H1 (cell line): ENCODE measurements at regions not wholly inside any gene's neighbourhood (a gene's known extent, or its start where the extent isn't known, plus 50 kb on each side); places are given as distances from the start of the nearest gene placed in this dataset.

Source experiments
- CTCF ChIA-PET: fragments of 300-600 bp; sonication (Branson Sonifier 250); formaldehyde crosslinking; loops from one replicate; lab custom pipeline; 2021; ENCODE audit not compliant: partially characterized antibody; lab: Charles Lee
- POLR2A ChIA-PET: fragments of 300-600 bp; sonication (Branson Sonifier 250); formaldehyde crosslinking; loops from one replicate; lab custom pipeline; 2021; ENCODE audit warnings: inconsistent platforms; ENCODE audit not compliant: partially characterized antibody; lab: Charles Lee
- DNase-seq, 2 experiments: peaks; one replicate each; pipeline versions ENCODE4 v3.0.0 to v3.0.0-alpha.2; 2010 to 2022; ENCODE audit warnings: low spot score in 2 of 2, low read depth in 1 of 2, mixed read lengths in 1 of 2
- FAIRE-seq: peaks from 2 replicates; lab custom pipeline; 2011; peaks lifted over from hg19 to GRCh38; lab: Jason Lieb, UNC
- H2AFZ ChIP-seq: 2 replicates; pipeline ENCODE4 v1.8.1; 2012; ENCODE audit warnings: low read length, inconsistent platforms
- H2AK5ac ChIP-seq: 2 replicates; pipeline ENCODE4 v1.6.1; 2013; ENCODE audit warnings: low read depth, low read length
- H2BK120ac ChIP-seq: replicated peaks from 2 replicates; pipeline ENCODE3; 2013; ENCODE audit warnings: low read depth, low read length, inconsistent platforms
- H2BK12ac ChIP-seq: 2 replicates; pipeline ENCODE4 v1.6.1; 2013; ENCODE audit warnings: low read depth, low read length
- H2BK15ac ChIP-seq: 2 replicates; pipeline ENCODE4 v1.6.1; 2013; ENCODE audit warnings: low read length
- H2BK20ac ChIP-seq: 2 replicates; pipeline ENCODE4 v1.6.1; 2013; ENCODE audit warnings: low read length
- H2BK5ac ChIP-seq: 2 replicates; pipeline ENCODE4 v1.6.1; 2013; ENCODE audit warnings: low read depth, low read length
- H3K14ac ChIP-seq: 2 replicates; pipeline ENCODE4 v1.6.1; 2013; ENCODE audit warnings: inconsistent platforms; ENCODE audit not compliant: insufficient read length
- H3K18ac ChIP-seq: 2 replicates; pipeline ENCODE4 v1.6.1; 2013; ENCODE audit warnings: low read length; ENCODE audit errors: extremely low read depth
- H3K23ac ChIP-seq: 2 replicates; pipeline ENCODE4 v1.6.1; 2013; ENCODE audit warnings: inconsistent platforms; ENCODE audit not compliant: insufficient read length
- H3K23me2 ChIP-seq: 2 replicates; pipeline ENCODE4 v1.6.1; 2013; ENCODE audit warnings: low read depth, low read length
- H3K27ac ChIP-seq: 2 replicates; pipeline ENCODE4 v1.6.1; 2011; ENCODE audit warnings: low read depth, low read length, inconsistent platforms
- H3K27me3 ChIP-seq, 4 experiments: replicated peaks in 1 of 4; 1 replicate in 1 of 4; 2 replicates in 3 of 4; pipeline versions ENCODE4 v1.6.1 to v1.8.1; 2011 to 2013; ENCODE audit warnings: low read length in 3 of 4, mild to moderate bottlenecking in 3 of 4, inconsistent platforms in 2 of 4, mixed read lengths in 2 of 4, moderate library complexity in 1 of 4; ENCODE audit not compliant: control insufficient read depth in 3 of 4, insufficient read depth in 3 of 4; ENCODE audit errors: extremely low read depth in 1 of 4
- H3K36me3 ChIP-seq, 4 experiments: 2 replicates each; pipeline versions ENCODE4 v1.6.1 to v1.8.1; 2011 to 2013; ENCODE audit warnings: mild to moderate bottlenecking in 4 of 4, low read length in 3 of 4, moderate library complexity in 2 of 4, control low read depth in 1 of 4, inconsistent platforms in 1 of 4; ENCODE audit not compliant: insufficient read depth in 4 of 4, control insufficient read depth in 2 of 4
- H3K4ac ChIP-seq: replicated peaks from 2 replicates; pipeline ENCODE3; 2013; ENCODE audit warnings: low read length, low read depth, mixed read lengths, inconsistent platforms; ENCODE audit not compliant: insufficient read length
- H3K4me1 ChIP-seq, 4 experiments: replicated peaks in 1 of 4; 1 replicate in 1 of 4; 2 replicates in 3 of 4; pipeline versions ENCODE4 v1.6.1 to v1.8.1; 2011 to 2013; ENCODE audit warnings: low read length in 3 of 4, inconsistent platforms in 2 of 4, mixed read lengths in 1 of 4; ENCODE audit not compliant: insufficient read depth in 4 of 4, control insufficient read depth in 3 of 4
- H3K4me2 ChIP-seq, 2 experiments: 2 replicates each; pipeline versions ENCODE4 v1.6.1 to v1.8.1; 2011 to 2013; ENCODE audit warnings: low read depth in 2 of 2, low read length in 2 of 2, control low read depth in 1 of 2, inconsistent platforms in 1 of 2, mild to moderate bottlenecking in 1 of 2; ENCODE audit not compliant: insufficient read depth in 1 of 2
- H3K4me3 ChIP-seq, 4 experiments: fragments of 200-600, 300-600 bp in 1 of 4; sonication (generic), shearing (Covaris generic), sonication (Bioruptor Twin) in 1 of 4; 2 replicates each; pipeline versions ENCODE4 v1.5.1 to v1.8.1; 2011 to 2016; ENCODE audit warnings: low read length in 4 of 4, low read depth in 3 of 4, control low read depth in 2 of 4, inconsistent platforms in 2 of 4, mild to moderate bottlenecking in 2 of 4, mixed read lengths in 1 of 4, moderate library complexity in 1 of 4; ENCODE audit not compliant: insufficient read depth in 2 of 4; ENCODE audit errors: extremely low read depth in 1 of 4
- H3K56ac ChIP-seq: replicated peaks from 2 replicates; pipeline ENCODE3; 2013; ENCODE audit warnings: low read depth, mild to moderate bottlenecking, mixed read lengths, low read length, inconsistent platforms; ENCODE audit not compliant: insufficient read length
- H3K79me1 ChIP-seq: 2 replicates; pipeline ENCODE4 v1.6.1; 2013; ENCODE audit warnings: low read depth, low read length, control low read depth
- H3K79me2 ChIP-seq, 2 experiments: 2 replicates each; pipeline versions ENCODE4 v1.6.1 to v1.8.1; 2012 to 2013; ENCODE audit warnings: low read length in 2 of 2, mild to moderate bottlenecking in 2 of 2, inconsistent platforms in 1 of 2; ENCODE audit not compliant: insufficient read depth in 2 of 2, control insufficient read depth in 1 of 2
- H3K9ac ChIP-seq, 4 experiments: replicated peaks in 1 of 4; 1 replicate in 1 of 4; 2 replicates in 3 of 4; pipeline versions ENCODE4 v1.6.1 to v1.8.1; 2011 to 2013; ENCODE audit warnings: low read depth in 3 of 4, low read length in 3 of 4, control low read depth in 2 of 4, mild to moderate bottlenecking in 2 of 4, moderate library complexity in 2 of 4, inconsistent platforms in 1 of 4; ENCODE audit errors: extremely low read depth in 1 of 4
- H3K9me3 ChIP-seq, 2 experiments: 2 replicates each; pipeline versions ENCODE4 v1.6.1 to v1.8.1; 2012 to 2013; ENCODE audit warnings: mild to moderate bottlenecking in 2 of 2, moderate library complexity in 2 of 2, control low read depth in 1 of 2, inconsistent platforms in 1 of 2, low read depth in 1 of 2, low read length in 1 of 2, mixed read lengths in 1 of 2; ENCODE audit not compliant: insufficient read depth in 2 of 2
- H4K20me1 ChIP-seq, 2 experiments: replicated peaks in 1 of 2; 2 replicates each; pipeline versions ENCODE3 to v1.8.1; 2011 to 2013; ENCODE audit warnings: inconsistent platforms in 2 of 2, low read length in 2 of 2, mild to moderate bottlenecking in 1 of 2; ENCODE audit not compliant: insufficient read depth in 2 of 2, control insufficient read depth in 1 of 2
- H4K5ac ChIP-seq: 2 replicates; pipeline ENCODE4 v1.6.1; 2013; ENCODE audit warnings: low read length, low read depth, mixed read lengths, inconsistent platforms; ENCODE audit not compliant: insufficient read length
- H4K8ac ChIP-seq: 2 replicates; pipeline ENCODE4 v1.8.0; 2013; ENCODE audit warnings: mild to moderate bottlenecking, moderate library complexity, low read length, inconsistent platforms; ENCODE audit not compliant: insufficient read depth; ENCODE audit errors: extremely low read depth
- H4K91ac ChIP-seq: replicated peaks from 2 replicates; pipeline ENCODE3; 2013; ENCODE audit warnings: low read length, mixed read lengths, inconsistent platforms; ENCODE audit not compliant: insufficient read length
- RAD21 ChIP-seq, 2 experiments: IDR thresholded peaks in 1 of 2; conservative IDR thresholded peaks in 1 of 2; 2 replicates each; pipeline ENCODE4 v1.6.1; 2011; ENCODE audit warnings: low read depth in 2 of 2, low read length in 2 of 2, improper control_type of control experiment in 1 of 2, inconsistent platforms in 1 of 2, mild to moderate bottlenecking in 1 of 2, moderate library complexity in 1 of 2
- YY1 ChIP-seq: IDR thresholded peaks from 2 replicates; pipeline ENCODE4 v1.6.1; 2011; ENCODE audit warnings: low read depth, mild to moderate bottlenecking, low read length
- WGBS, 2 experiments: shearing (Covaris generic) in 1 of 2; methylation state at CpG; one replicate each; pipeline versions ENCODE4 v1.1.6 to v1.1.7; 2013 to 2015; ENCODE audit warnings: low lambda C conversion rate in 2 of 2, mixed read lengths in 2 of 2, inconsistent platforms in 1 of 2, low coverage in 1 of 2, missing lambda C conversion rate in 1 of 2; ENCODE audit not compliant: insufficient replicate concordance in 2 of 2, insufficient coverage in 1 of 2, insufficient read length in 1 of 2; ENCODE audit errors: extremely low coverage in 1 of 2, missing lambda C conversion rate in 1 of 2; 5-methylcytosine and 5-hydroxymethylcytosine counted together

- no peaks in the 10 kb centered on the region for H3K4me1 ChIP-seq
- no peak overlapping the region for H4K5ac ChIP-seq
- H3K79me2 ChIP-seq: no peaks in the 10 kb centered on the region
- no peaks in the 10 kb centered on the region for H3K36me3 ChIP-seq
- no peak overlapping the region for H3K56ac ChIP-seq
- WGBS, 2 experiments: 89% methylated on average over 10 of the region's 14 CpGs; no CpG with 5 or more reads in 1 of the 2 experiments
- H3K4ac ChIP-seq: no peak overlapping the region
- no peak for TF ChIP-seq YY1
- peak in 1 of 2 experiments; percentile 20; a peak in 1 of 4 replicates for TF ChIP-seq RAD21 (IDR thresholded peaks at IDR 0.05 in 1 of 2, conservative IDR thresholded peaks at IDR 0.05 in 1 of 2; ENCODE audit: low read depth in 2 of 2, low read length in 2 of 2)
- H3K27ac ChIP-seq: no peak overlapping the region
- no peak overlapping the region for H2BK120ac ChIP-seq
- H2BK20ac ChIP-seq: no peak overlapping the region
- H3K23ac ChIP-seq: no peak overlapping the region
- H4K91ac ChIP-seq: no peak overlapping the region
- no peak for FAIRE-seq
- no peak overlapping the region for H3K4me3 ChIP-seq
- no peak overlapping the region for H2BK12ac ChIP-seq
- no peak overlapping the region for H2BK15ac ChIP-seq
- no peak overlapping the region for H3K9ac ChIP-seq
- H3K4me2 ChIP-seq: no peak overlapping the region
- H4K20me1 ChIP-seq: peaks cover 0 to 5% of the 10 kb centered on the region in 2 experiments
- H3K27me3 ChIP-seq: no peaks in the 10 kb centered on the region
- POLR2A ChIA-PET: no interaction called here
- no peak overlapping the region for H3K14ac ChIP-seq
- no peaks in the 10 kb centered on the region for H3K79me1 ChIP-seq
- H2AFZ ChIP-seq: no peak overlapping the region
- DNase-seq: no peak
- peaks cover 5% of the 10 kb centered on the region; the same call in 1 of the 2 replicates for H3K23me2 ChIP-seq
- H2BK5ac ChIP-seq: no peak overlapping the region
- CTCF ChIA-PET: interaction anchor here (0.5 kb wide), 1 partner anchor 788 kb away, joined by 3 read pairs; no protein-coding TSS in a partner anchor
- H4K8ac ChIP-seq: no peak overlapping the region
- H3K9me3 ChIP-seq: peaks cover 0 to 2% of the 10 kb centered on the region in 2 experiments; a peak in 1 of 4 replicates
- H3K18ac ChIP-seq: no peak overlapping the region
- no peak overlapping the region for H2AK5ac ChIP-seq
Observed at GRCh38 chr18:78564518-78564917, 415.1 kb upstream of the SALL3 start.
